ENCODE measurements at regions not wholly inside any gene's neighbourhood (a gene's known extent, or its start where the extent isn't known, plus 50 kb on each side); places are given as distances from the start of the nearest gene placed in this dataset.

DNA sequence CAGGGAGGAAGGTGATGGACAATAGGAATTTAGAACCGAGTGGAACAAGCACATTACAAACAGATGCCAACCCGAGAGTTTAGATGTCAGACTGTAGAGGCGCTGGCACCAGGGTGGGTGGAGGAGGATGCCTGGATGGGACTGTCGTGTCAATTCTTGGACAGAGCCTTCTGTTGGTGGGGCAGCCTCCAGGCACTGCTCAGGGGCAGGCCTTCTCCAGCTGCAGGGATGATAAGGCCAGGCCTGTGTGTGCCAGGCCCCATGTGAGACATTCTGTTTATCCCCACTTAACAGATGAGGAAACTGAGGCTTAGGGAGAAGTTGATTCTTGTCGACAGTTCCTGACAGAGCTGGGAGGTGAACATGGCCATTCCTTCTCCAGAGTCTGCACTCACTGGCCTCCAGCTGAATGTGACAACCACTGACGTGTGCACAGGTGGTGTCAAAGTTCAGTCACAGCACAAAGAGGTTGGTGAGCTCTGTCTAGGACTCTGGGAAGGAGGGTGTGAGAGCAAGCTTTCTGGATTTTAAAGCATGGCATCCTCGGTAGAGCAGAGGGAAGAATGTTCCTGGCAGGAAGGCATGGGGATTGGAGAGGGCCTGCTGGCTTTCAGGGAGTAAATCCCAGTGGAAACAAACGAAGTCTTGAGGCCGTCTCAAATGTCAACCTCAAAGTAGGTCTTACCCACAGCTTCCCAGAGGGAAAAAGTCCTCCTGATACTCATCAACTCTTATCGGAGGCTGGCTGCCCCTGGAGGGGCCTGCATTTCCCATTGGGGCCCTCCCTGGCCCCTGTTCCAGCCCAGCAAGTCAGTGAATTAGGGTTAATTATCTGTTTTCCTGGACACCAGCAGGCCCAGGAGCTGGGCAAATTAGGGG is 52.4 kb downstream of the GLI2 start (continued):
- TF ChIP-seq KLF13 (CRISPR knock-in tag; IDR thresholded peaks at IDR 0.05) (no peak), NCOA5 (CRISPR knock-in tag; IDR thresholded peaks at IDR 0.05) (no peak), SNRNP70 (IDR thresholded peaks at IDR 0.05; ENCODE audit: low read depth, low read length) (no peak)
- TF ChIP-seq, protein P1, sequence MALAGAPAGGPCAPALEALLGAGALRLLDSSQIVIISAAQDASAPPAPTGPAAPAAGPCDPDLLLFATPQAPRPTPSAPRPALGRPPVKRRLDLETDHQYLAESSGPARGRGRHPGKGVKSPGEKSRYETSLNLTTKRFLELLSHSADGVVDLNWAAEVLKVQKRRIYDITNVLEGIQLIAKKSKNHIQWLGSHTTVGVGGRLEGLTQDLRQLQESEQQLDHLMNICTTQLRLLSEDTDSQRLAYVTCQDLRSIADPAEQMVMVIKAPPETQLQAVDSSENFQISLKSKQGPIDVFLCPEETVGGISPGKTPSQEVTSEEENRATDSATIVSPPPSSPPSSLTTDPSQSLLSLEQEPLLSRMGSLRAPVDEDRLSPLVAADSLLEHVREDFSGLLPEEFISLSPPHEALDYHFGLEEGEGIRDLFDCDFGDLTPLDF (CRISPR knock-in tag; IDR thresholded peaks at IDR 0.05): no peak
- TF ChIP-seq, protein P2, sequence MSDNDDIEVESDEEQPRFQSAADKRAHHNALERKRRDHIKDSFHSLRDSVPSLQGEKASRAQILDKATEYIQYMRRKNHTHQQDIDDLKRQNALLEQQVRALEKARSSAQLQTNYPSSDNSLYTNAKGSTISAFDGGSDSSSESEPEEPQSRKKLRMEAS (IDR thresholded peaks at IDR 0.05): peak; percentile 68
- TF ChIP-seq, protein P3, sequence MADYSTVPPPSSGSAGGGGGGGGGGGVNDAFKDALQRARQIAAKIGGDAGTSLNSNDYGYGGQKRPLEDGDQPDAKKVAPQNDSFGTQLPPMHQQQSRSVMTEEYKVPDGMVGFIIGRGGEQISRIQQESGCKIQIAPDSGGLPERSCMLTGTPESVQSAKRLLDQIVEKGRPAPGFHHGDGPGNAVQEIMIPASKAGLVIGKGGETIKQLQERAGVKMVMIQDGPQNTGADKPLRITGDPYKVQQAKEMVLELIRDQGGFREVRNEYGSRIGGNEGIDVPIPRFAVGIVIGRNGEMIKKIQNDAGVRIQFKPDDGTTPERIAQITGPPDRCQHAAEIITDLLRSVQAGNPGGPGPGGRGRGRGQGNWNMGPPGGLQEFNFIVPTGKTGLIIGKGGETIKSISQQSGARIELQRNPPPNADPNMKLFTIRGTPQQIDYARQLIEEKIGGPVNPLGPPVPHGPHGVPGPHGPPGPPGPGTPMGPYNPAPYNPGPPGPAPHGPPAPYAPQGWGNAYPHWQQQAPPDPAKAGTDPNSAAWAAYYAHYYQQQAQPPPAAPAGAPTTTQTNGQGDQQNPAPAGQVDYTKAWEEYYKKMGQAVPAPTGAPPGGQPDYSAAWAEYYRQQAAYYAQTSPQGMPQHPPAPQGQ (CRISPR knock-in tag; IDR thresholded peaks at IDR 0.05; ENCODE audit: borderline replicate concordance): no peak
- TF ChIP-seq, protein P4, sequence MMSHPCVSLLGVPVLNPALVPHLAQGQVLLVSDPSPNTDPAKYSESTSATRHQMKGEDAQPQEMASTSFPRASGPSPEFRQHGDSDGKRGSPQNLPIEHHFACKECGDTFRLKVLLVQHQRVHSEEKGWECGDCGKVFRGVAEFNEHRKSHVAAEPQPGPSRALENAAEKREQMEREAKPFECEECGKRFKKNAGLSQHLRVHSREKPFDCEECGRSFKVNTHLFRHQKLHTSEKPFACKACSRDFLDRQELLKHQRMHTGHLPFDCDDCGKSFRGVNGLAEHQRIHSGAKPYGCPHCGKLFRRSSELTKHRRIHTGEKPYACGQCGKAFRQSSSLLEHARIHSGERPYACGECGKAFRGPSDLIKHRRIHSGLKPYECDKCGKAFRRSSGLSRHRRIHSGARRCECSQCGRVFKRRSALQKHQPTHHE (CRISPR knock-in tag; IDR thresholded peaks at IDR 0.05; ENCODE audit: borderline replicate concordance): no peak

Data from HepG2 (cell line).